Esophagus squamous epithelium (tissue), 4 donors: ENCODE measurements at regions not wholly inside any gene's neighbourhood (a gene's known extent, or its start where the extent isn't known, plus 50 kb on each side); places are given as distances from the start of the nearest gene placed in this dataset.

Source experiments
- CTCF ChIP-seq, 6 experiments: fragments of 450-650 bp in 4 of 6; fragments of 200-600 bp in 2 of 6; sonication (generic) in 2 of 6; IDR thresholded peaks; one replicate each; pipeline ENCODE4 v1.5.1; 2016 to 2019; ENCODE audit warnings: antibody characterized with exemption in 6 of 6, mild to moderate bottlenecking in 4 of 6, moderate library complexity in 4 of 6
- POLR2A ChIP-seq, 4 donors: fragments of 450-650 bp; IDR thresholded peaks; one replicate each; pipeline ENCODE4 v1.6.1; 2017; ENCODE audit warnings: antibody characterized with exemption in 4 of 4, mild to moderate bottlenecking in 4 of 4, moderate library complexity in 3 of 4

- no peak for TF ChIP-seq CTCF (IDR thresholded peaks at IDR 0.05)
- no peak for TF ChIP-seq POLR2A (IDR thresholded peaks at IDR 0.05)
These were observed 376.3 kb upstream of the ZNF462 start for GRCh38 chr9:106486685-106487084.
